Stimulated activated CD4-positive, alpha-beta T cell treated with anti-CD3 and anti-CD28 coated beads, Interleukin-1b, Interleukin-23, amount 100 ng/mL, for 48 hours (primary cell): ENCODE measurements at regions not wholly inside any gene's neighbourhood (a gene's known extent, or its start where the extent isn't known, plus 50 kb on each side); places are given as distances from the start of the nearest gene placed in this dataset.
"Not testable (repeated sequence)": the region's sequence is repeated elsewhere in the genome, so short reads cannot be mapped to it uniquely, and the experiment has no call there.

Experiments
- DNase-seq: peaks from one replicate; pipeline ENCODE4 v3.0.0-alpha.2; 2020

DNA sequence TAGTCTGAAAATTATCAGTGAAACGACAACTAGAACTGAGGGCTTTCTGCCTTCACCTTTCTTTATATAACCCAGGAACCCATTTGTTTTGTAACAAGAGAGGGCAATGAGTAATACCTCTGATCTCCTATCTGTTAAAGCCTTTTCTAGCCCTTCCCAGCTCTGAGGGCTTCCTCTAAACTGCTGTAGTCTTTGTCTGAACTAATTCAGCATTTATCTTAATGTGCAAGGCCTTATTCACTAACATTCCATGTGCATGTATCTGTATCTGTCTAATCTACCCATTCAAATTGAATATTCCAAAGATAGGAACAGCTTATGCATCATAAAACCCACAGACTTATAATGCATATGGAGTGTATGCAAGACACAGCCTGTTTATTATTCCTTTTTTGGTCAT is 167.1 kb downstream of the LYPLAL1 start:
- no peak for DNase-seq

GRCh38 chr1:219339466-219339865 is 165.8 kb downstream of the LYPLAL1 start:
- DNase-seq, result no peak

DNA sequence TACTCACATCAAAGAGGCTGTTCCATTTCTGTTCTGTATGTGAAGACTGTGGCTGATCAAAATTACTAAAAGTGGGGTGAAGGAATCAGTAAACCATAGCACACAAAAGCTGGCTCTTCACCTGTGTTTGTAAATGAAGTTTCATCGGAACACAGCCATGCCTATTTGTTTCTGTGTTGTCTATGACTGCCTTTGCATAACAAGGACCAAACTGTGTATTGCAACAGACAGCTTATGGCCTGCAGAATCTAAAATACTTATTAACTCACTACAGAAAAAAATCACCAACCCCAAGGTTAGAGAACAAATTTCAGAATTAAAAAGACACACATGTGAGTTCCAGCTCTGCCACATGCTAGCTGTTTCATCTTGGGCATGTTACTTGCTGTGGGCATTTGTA is 163.9 kb downstream of the LYPLAL1 start:
- no peak for DNase-seq

DNA sequence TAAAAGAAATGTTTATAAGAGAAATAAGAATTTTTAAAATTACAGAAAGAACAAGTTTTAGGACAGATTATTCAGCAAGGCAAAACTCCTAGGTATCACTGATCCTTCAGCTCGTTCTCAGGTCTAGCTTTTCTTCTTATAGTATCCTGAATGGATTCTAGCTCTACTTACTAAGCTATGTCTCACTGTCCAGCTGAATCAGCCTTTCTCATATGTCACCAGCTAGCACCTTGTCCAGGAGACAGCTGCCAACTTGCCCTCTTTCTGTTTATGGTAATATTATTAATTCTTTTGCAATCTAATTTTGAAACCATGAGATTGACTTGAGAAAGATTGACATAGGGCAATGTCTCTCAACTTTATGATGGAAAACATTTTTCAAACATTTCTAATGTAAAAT is 159.9 kb downstream of the LYPLAL1 start:
- DNase-seq, result no peak

GRCh38 chr1:219331424-219331823 is 157.7 kb downstream of the LYPLAL1 start:
- no peak for DNase-seq

DNA sequence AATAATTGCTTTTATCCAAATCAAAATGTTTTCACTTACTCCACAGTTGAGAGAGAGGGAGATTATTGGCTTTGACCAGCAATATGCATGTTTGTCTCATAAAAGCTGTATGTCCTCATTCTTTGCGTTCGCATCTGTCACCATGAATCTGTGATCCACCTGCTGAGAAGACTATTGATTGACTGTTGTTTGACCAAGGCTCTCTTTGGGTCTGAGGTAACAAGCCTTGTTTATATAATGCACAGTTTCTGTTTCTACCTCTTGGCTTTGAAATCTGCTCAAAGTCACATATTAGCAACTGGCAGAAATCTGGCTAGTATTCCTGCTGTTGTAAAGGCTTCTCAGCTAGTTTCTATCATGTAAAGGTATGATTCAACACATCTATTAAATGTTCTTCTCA is 157.0 kb downstream of the LYPLAL1 start:
- no peak for DNase-seq

- no peak for DNase-seq
Observed at GRCh38 chr1:219330001-219330400, 156.3 kb downstream of the LYPLAL1 start.

DNA sequence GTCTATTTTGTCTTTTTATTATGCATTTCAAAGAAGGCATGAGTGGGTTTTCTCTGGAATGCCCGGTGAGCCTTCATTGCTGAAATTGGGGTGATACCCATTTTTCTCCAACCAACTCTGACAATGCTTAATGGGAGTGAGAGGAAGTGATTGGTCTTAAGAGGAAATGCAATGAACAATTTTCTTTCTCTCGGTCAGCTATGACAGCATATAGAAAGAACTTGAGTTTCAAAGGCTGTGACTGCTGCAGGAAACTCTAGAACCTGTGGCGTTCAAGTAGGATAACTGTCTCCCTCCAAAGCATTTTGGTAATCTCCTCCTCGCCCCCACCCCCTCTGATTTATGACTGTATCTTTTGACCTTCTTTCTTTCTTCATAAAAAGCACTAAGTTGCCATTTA is 155.9 kb downstream of the LYPLAL1 start:
- DNase-seq, result no peak

DNA sequence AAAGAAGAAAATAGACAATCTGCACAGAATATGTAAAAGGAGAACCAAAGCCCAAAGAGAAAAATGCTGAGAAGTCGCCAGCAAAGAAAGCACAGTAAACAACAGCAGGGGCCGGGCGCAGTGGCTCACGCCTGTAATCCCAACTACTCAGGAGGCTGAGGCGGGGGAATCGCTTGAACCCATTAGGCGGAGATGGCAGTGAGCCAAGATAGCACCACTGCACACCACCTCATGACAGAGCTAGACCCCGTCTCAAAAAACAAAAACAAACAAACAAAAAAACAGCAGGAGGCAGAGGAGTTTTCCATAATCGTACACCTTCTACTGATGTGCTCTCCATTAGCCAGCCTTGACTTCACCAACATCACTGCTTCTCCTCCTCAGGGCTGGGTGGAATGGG is 153.2 kb downstream of the LYPLAL1 start:
- no peak for DNase-seq

DNA sequence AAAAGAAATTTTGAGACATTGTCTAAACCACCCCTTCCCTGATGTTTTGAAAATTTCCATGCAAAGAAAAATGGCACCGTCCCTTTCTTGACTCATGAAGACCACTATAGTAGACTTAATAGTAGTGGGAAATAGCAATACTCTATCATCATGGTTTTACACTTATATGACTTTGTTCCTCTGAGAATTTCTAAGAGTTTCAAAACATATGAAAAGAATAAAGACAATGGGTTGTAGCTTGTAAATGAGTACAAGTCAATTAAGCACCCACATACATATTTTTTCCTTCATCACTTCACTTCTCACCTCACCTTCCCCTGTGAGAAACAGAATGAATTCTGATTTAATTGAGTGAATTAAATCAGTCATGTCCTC is 151.7 kb downstream of the LYPLAL1 start:
- no peak for DNase-seq

DNA sequence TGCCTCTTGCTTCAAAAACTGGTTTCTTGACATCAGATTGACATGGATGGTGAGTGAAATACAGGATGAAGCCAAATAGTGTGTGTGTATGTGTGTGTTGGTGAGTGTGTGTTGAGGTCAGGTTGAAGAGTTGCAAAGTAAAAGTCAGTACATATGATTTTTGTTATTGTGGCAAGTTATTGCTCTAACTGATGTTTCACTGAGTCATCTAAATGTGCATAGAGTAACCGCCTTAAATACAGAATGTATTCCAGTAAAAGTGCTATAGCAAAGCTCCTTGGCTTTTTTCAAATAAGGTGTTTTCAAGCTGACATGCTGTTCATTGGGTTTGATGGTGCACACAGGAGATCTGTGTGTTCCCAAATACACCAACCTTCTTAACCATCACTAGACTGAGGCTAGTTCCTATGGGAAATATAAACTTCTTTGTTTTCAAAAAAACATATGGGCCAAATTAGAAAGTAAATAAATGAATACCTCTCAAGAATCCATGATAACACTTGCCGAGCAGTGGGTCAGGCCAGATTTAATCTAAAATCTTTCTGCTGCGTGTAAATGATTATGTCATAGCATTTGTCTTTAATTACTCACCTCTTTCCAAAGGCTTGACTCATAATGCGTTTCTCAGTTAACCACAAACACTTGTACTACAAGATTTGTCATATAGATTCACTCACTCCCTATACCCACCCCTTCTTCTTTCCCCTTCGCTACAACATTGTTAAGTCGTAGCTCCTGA is 151.1 kb downstream of the LYPLAL1 start:
- no peak for DNase-seq

DNA sequence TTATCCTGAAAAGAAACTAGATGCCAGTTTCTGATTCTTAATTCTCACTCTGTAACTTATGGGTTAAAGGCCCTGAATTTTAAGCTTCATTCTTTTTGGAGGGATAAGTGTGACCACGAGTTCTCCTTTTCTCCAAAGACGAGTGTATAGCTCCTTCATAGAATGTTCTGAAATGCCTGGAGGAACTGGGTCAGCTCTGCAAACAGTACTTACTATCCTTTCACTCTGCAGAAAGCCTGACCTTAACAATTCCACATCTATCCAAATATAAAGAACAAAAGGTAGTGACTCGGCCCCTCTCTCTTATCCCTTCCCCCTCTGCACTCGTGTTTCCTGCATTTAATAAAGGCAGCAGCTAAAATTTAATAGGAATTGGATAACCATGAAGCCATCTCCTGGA is 150.5 kb downstream of the LYPLAL1 start:
- no peak for DNase-seq

- no peak for DNase-seq
Observed at GRCh38 chr1:219323426-219323825, 149.7 kb downstream of the LYPLAL1 start.

DNA sequence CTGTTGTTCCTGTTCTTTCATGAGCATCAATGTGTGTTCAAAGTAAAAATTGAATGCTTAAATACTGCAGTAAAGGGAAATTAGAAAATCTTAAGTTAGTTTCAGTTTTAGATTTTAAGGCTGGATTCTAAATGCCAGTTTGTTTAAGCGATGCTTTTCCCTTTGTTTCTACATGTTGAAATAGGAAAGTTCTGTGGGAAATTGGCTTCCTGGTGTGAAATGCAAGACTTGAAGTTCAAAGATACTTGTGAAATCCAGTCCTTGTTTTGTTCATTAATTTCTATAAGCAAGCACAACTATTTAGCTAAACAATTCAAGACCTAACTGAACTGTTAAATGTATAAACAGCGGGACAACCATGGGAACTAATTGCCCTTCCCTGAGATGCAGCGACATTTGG is 149.1 kb downstream of the LYPLAL1 start:
- DNase-seq, result no peak

DNA sequence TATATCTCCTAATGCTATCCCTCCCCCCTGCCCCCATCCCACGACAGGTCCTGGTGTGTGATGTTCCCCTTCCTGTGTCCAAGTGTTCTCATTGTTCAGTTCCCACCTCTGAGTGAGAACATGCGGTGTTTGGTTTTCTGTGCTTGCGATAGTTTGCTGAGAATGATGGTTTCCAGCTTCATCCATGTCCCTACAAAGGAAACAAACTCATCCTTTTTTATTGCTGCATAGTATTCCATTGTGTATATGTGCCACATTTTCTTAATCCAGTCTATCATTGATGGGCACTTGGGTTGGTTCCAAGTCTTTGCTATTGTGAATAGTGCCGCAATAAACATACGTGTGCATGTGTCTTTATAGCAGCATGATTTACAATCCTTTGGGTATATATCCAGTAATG is 146.9 kb downstream of the LYPLAL1 start:
- DNase-seq, result not testable (repeated sequence)

DNA sequence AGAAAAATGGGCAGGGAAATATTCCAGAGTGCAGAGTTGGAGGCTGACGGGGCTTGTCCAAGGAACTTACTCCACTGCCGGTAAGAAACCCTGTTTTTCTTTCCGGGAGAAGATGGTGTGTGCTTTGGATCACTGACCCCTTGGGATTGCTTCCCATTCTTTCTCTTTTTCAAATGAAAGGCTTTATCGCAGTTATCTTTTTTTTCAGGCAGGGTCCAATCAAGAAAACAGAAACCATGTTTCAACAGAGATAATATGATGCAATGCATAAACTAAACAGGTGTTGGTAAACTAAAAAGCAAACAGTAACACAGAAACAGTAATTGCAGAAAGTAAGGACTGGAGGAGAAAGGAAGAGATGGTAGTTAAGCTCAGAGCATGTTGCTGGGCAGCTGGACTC is 145.1 kb downstream of the LYPLAL1 start:
- no peak for DNase-seq

- no peak for DNase-seq
Observed at GRCh38 chr1:219317762-219318353, 144.2 kb downstream of the LYPLAL1 start.

DNA sequence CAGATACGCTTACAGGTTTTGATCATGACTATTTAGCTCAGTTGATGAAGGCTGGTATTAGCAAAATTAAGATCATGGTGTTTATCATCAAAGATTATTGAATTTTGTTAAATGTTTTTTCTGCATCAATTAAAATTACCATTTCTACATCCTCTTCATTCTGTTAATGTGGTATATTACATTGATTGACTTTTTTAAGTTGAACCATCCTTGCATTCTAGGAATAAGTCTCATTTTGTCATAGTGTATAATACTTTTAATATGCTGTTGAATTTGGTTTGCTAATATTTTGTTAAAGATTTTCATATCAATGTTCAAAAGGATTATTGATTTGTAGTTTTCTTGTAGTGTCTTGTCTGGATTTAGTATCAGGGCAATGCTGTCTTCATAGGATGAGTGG is 142.4 kb downstream of the LYPLAL1 start:
- DNase-seq, result no peak

- DNase-seq, result no peak
Observed at GRCh38 chr1:219313961-219314360, 140.3 kb downstream of the LYPLAL1 start.

DNA sequence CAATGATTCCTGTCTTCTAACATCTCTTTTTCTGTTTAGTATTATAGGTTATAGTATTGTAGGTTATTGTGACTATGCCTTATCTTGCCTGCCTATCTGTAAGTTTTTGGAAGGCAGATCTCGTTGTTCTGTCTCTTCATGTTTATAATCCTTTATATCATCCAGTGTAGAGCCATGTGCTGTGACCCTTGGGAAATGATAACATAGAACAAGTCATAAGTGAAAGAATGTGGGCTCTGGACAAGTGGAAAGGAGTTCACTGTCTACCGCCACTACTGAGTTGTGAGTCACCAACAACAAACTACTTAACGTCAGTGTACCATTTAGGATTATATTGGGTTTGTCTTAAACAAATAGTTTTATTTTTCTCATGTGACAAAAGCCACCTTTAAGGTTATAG is 139.3 kb downstream of the LYPLAL1 start:
- no peak for DNase-seq

- DNase-seq, result no peak
Observed at GRCh38 chr1:219310181-219310728, 136.6 kb downstream of the LYPLAL1 start.

- DNase-seq, result no peak
Observed at GRCh38 chr1:219308367-219308766, 134.7 kb downstream of the LYPLAL1 start.

DNA sequence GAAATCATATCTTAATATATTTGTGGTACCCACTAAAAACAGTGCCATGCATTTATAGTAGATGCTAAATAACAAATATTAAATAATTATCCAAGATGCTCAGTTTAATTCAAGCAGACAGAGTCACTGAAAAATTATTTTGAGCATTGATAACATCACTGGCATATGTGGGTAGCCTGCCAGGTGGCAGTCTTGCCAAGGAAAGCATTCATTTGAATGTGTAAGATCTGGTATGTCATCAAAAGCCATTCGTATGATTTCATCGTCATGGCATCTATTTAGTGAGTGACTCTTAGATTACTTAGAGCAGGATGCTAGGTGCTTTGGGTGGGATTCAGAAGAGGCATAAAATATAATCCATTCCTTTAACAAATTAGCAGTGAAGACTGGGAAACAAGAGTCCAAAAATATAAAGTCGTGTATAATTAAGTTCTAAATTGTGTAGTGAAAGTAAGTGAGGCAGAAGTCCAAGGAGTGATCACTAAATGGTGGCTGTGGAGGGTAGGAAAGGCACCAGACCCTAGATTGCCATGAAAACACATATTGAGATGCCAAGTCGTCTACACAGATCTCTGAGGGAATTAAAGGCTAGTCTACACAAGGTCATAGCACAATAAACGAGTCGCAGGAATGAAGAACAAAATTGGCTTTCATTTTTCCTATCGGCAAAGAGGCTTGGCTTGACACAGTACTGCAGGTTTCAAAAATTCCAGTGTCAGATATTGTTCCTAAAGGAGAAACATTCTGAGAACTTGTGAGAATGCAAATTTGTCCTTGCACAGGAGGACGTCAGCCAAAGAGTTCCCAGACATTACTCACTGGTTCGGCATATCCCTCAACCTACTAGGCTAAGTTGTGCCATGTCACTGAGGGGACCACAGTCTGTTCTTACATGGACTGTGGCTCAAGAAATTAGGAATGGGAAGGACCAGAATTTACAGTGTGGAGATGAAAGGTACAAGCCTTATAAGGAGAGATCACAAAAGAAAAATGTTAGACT is 130.8 kb downstream of the LYPLAL1 start:
- DNase-seq, result no peak
